Small intestine (tissue), 7 donors: ENCODE measurements at regions not wholly inside any gene's neighbourhood (a gene's known extent, or its start where the extent isn't known, plus 50 kb on each side); places are given as distances from the start of the nearest gene placed in this dataset.

Source experiments
- DNase-seq, 2 donors: peaks; one replicate each; pipeline versions ENCODE4 v3.0.0 to v3.0.0-alpha.2; 2013
- FAIRE-seq: peaks from 2 replicates; lab custom pipeline; 2012; peaks lifted over from hg19 to GRCh38; lab: Jason Lieb, UNC
- H3K27ac ChIP-seq, 3 donors: one replicate each; pipeline ENCODE4 v1.5.1; 2013; ENCODE audit warnings: low read length in 2 of 3, mild to moderate bottlenecking in 2 of 3, control low read depth in 1 of 3, inconsistent platforms in 1 of 3, low read depth in 1 of 3, moderate library complexity in 1 of 3
- H3K27me3 ChIP-seq, 3 donors: one replicate each; pipeline ENCODE4 v1.6.1; 2013; ENCODE audit warnings: low read length in 3 of 3, inconsistent platforms in 1 of 3; ENCODE audit not compliant: control insufficient read depth in 3 of 3, insufficient read depth in 3 of 3
- H3K36me3 ChIP-seq, 3 donors: one replicate each; pipeline ENCODE4 v1.6.1; 2013; ENCODE audit warnings: low read length in 3 of 3, inconsistent platforms in 1 of 3, low read depth in 1 of 3, mild to moderate bottlenecking in 1 of 3, moderate library complexity in 1 of 3; ENCODE audit not compliant: control insufficient read depth in 3 of 3, insufficient read depth in 2 of 3
- H3K4me1 ChIP-seq, 3 donors: one replicate each; pipeline ENCODE4 v1.6.1; 2013; ENCODE audit warnings: low read length in 2 of 3, inconsistent platforms in 1 of 3, low read depth in 1 of 3, mild to moderate bottlenecking in 1 of 3, moderate library complexity in 1 of 3; ENCODE audit not compliant: control insufficient read depth in 3 of 3, insufficient read depth in 2 of 3
- H3K4me3 ChIP-seq, 3 donors: one replicate each; pipeline ENCODE4 v1.5.1; 2013; ENCODE audit warnings: low read length in 3 of 3, control low read depth in 1 of 3, inconsistent platforms in 1 of 3, low read depth in 1 of 3, mild to moderate bottlenecking in 1 of 3, moderate library complexity in 1 of 3
- H3K9me3 ChIP-seq, 2 donors: one replicate each; pipeline ENCODE4 v1.6.1; 2013; ENCODE audit warnings: low read depth in 1 of 2, low read length in 1 of 2; ENCODE audit not compliant: control insufficient read depth in 2 of 2, insufficient read depth in 1 of 2
- WGBS, 3 donors: extraction: QIAGEN DNeasy Blood & Tissue Kit; methylation state at CpG; one replicate each; pipeline ENCODE4 v1.1.7; 2013; 5-methylcytosine and 5-hydroxymethylcytosine counted together
- donor health status: healthy with polysubstance abuse.
- donor health status: control.
- donor health status: control.
- donor health status: Bipolar disorder and iron deficiency.
- donor health status: healthy.

- no peak for FAIRE-seq
These were observed 55.2 kb upstream of the IL12B start for GRCh38 chr5:159385536-159385935.

GRCh38 chr5:159386028-159386711 is 55.9 kb upstream of the IL12B start:
- Histone ChIP-seq H3K27ac (no peak overlapping the region), H3K27me3 (no peaks in the 10 kb centered on the region), H3K4me1 (no peaks in the 10 kb centered on the region), H3K9me3 (peaks cover 0 to 17% of the 10 kb centered on the region in 2 donors), H3K4me3 (no peak overlapping the region), H3K36me3 (no peaks in the 10 kb centered on the region)
- no peak for DNase-seq
- no peak for FAIRE-seq

More at GRCh38 chr5:159385536-159385935, 55.2 kb upstream of the IL12B start:
- Histone ChIP-seq H3K36me3 (no peaks in the 10 kb centered on the region), H3K27me3 (no peaks in the 10 kb centered on the region), H3K27ac (no peak overlapping the region), H3K4me1 (no peaks in the 10 kb centered on the region), H3K9me3 (peaks cover 0 to 17% of the 10 kb centered on the region in 2 donors), H3K4me3 (no peak overlapping the region)
- no peak for DNase-seq

GRCh38 chr5:159392871-159393270 is 62.6 kb upstream of the IL12B start:
- DNase-seq (no peak), FAIRE-seq (no peak)
- no peaks in the 10 kb centered on the region for H3K9me3 ChIP-seq
- no peak overlapping the region for H3K4me3 ChIP-seq
- H3K4me1 ChIP-seq, result no peaks in the 10 kb centered on the region
- H3K27ac ChIP-seq, result no peak overlapping the region
- peaks cover 0 to 2% (median 0%) of the 10 kb centered on the region in 3 donors for H3K27me3 ChIP-seq
- no peaks in the 10 kb centered on the region for H3K36me3 ChIP-seq
- 84 to 87% (median 84%) methylated on average over 2 of the region's 2 CpGs for whole genome bisulfite sequencing, 3 donors

DNA sequence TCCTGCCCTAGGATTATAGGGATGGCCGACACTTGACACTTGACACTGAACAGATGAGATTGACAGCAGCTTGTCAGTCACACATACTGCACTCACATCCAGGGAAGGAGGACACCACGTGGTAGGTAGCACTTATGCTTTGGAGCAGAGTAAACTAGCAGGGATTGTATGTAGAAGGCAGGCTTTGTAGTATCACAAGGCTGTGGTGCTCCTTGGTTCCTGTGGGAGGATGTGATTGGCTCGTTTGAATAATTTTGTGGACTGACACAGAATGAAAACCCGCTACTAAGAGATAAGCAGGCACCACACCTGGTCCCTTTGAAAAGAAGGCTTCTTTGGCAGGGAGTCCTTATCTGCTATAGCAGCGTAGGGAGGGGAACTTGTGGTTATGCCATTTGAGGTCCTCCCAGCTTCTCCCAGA is 63.6 kb upstream of the IL12B start:
- FAIRE-seq (no peak), DNase-seq (no peak)
- Histone ChIP-seq H3K27me3 (peaks cover 0 to 2% (median 0%) of the 10 kb centered on the region in 3 donors), H3K9me3 (no peaks in the 10 kb centered on the region), H3K4me1 (no peaks in the 10 kb centered on the region), H3K27ac (no peak overlapping the region), H3K4me3 (no peak overlapping the region), H3K36me3 (no peaks in the 10 kb centered on the region)
- WGBS, 3 donors, result 21 to 46% (median 33%) methylated on average over 5 of the region's 5 CpGs

- FAIRE-seq (no peak), DNase-seq (no peak)
- H3K36me3 ChIP-seq, result no peaks in the 10 kb centered on the region
- H3K9me3 ChIP-seq, result no peaks in the 10 kb centered on the region
- H3K27me3 ChIP-seq, result peaks cover 0 to 2% (median 0%) of the 10 kb centered on the region in 3 donors
- no peaks in the 10 kb centered on the region for H3K4me1 ChIP-seq
- H3K4me3 ChIP-seq, result no peak overlapping the region
- H3K27ac ChIP-seq, result no peak overlapping the region
- 83 to 87% (median 86%) methylated on average over 3 of the region's 3 CpGs for WGBS, 3 donors
These were observed 64.9 kb upstream of the IL12B start for GRCh38 chr5:159395202-159395601.

- no peak for DNase-seq
- Histone ChIP-seq H3K27me3 (peaks cover 0 to 1% (median 0%) of the 10 kb centered on the region in 3 donors), H3K4me3 (no peak overlapping the region), H3K27ac (no peak overlapping the region), H3K36me3 (no peaks in the 10 kb centered on the region), H3K9me3 (no peaks in the 10 kb centered on the region), H3K4me1 (no peaks in the 10 kb centered on the region)
- 43 to 62% (median 50%) methylated on average over 3 of the region's 3 CpGs for WGBS, 3 donors
- no peak for FAIRE-seq
These were observed 68.6 kb upstream of the IL12B start for GRCh38 chr5:159398936-159399335.

DNA sequence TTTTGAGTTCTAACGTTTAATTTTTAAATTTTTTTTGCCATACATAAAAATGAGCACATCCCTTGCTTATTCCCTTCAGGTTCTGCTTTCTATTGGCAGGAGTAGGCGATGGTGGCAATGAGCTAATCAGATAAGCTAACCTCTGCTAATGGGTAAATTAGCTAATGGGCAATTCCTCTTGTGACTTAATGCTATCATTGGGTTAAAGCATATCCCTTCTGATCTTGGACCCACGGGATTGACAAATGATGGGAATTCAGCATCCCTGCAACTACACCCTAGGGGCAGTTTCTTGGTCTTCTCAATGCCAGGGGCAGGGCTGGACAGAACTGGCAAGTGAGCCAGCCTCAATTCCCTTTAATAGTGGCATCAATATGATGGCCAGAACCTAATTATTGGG is 70.2 kb upstream of the IL12B start:
- Histone ChIP-seq H3K9me3 (no peaks in the 10 kb centered on the region), H3K4me1 (no peaks in the 10 kb centered on the region), H3K4me3 (no peak overlapping the region), H3K27ac (no peak overlapping the region), H3K27me3 (no peaks in the 10 kb centered on the region), H3K36me3 (no peaks in the 10 kb centered on the region)
- DNase-seq (no peak), FAIRE-seq (no peak)
- 73 to 80% (median 79%) methylated on average over 3 of the region's 3 CpGs for WGBS, 3 donors

DNA sequence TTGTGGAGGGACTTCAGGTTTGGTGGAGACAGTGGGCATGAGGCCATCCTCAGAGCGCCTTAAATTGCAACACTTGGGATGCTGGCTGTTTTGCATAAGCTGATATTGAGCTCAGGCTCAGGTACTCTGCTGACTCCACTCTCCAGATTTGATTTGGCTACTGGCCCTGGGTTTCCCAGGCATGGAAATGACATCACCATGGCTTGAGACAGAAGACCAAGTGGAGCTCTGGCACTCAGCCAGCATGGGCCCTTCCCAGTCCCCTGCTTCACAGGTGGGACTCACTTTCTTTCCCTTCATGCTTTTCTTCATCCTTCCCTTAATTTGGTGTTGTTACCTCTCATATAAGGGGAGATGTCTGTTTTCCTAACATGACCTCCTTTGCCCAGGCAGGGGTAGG is 72.0 kb upstream of the IL12B start:
- Histone ChIP-seq H3K4me3 (no peak overlapping the region), H3K9me3 (no peaks in the 10 kb centered on the region), H3K27ac (no peak overlapping the region), H3K4me1 (no peaks in the 10 kb centered on the region), H3K36me3 (no peaks in the 10 kb centered on the region), H3K27me3 (peaks cover 0 to 3% (median 0%) of the 10 kb centered on the region in 3 donors)
- 73 to 92% (median 87%) methylated on average over 1 of the region's 1 CpG for WGBS, 3 donors
- DNase-seq (no peak), FAIRE-seq (no peak)

- no peak for DNase-seq
- no peak overlapping the region for H3K4me3 ChIP-seq
- WGBS, 3 donors, result 85 to 96% (median 86%) methylated on average over 5 of the region's 5 CpGs
- no peak for FAIRE-seq
- no peaks in the 10 kb centered on the region for H3K9me3 ChIP-seq
- H3K27ac ChIP-seq, result no peak overlapping the region
- H3K36me3 ChIP-seq, result no peaks in the 10 kb centered on the region
- peaks cover 0 to 3% (median 0%) of the 10 kb centered on the region in 3 donors for H3K27me3 ChIP-seq
- H3K4me1 ChIP-seq, result no peaks in the 10 kb centered on the region
These were observed 72.6 kb upstream of the IL12B start for GRCh38 chr5:159402856-159403255.
